ENCODE measurements at regions not wholly inside any gene's neighbourhood (a gene's known extent, or its start where the extent isn't known, plus 50 kb on each side); places are given as distances from the start of the nearest gene placed in this dataset.

GRCh38 chr19:30739394-30739793 is 367.2 kb downstream of the ZNF536 start:
- 90% methylated on average over 5 of the region's 5 CpGs; no CpG with 5 or more reads in 1 of the 2 experiments for WGBS, 2 experiments (ENCODE audit: extremely low coverage in 1 of 2, insufficient coverage in 1 of 2, insufficient read length in 1 of 2, insufficient replicate concordance in 2 of 2, low coverage in 1 of 2, low lambda C conversion rate in 2 of 2, missing lambda C conversion rate in 1 of 2)
- no peak overlapping the region for H3K56ac ChIP-seq (replicated peaks; ENCODE audit: insufficient read length, low read depth, low read length)
- no peak overlapping the region for H3K4me3 ChIP-seq (ENCODE audit: extremely low read depth in 1 of 4, insufficient read depth in 2 of 4, low read depth in 3 of 4, low read length in 4 of 4)
- H4K20me1 ChIP-seq (replicated peaks in 1 of 2; ENCODE audit: control insufficient read depth in 1 of 2, insufficient read depth in 2 of 2, low read length in 2 of 2): no peaks in the 10 kb centered on the region
- no peak overlapping the region for H3K4me2 ChIP-seq (ENCODE audit: insufficient read depth in 1 of 2, low read depth in 2 of 2, low read length in 2 of 2)
- H2BK12ac ChIP-seq (ENCODE audit: low read depth, low read length): no peak overlapping the region
- H3K23me2 ChIP-seq (ENCODE audit: low read depth, low read length): no peaks in the 10 kb centered on the region
- no peak for DNase-seq (ENCODE audit: low read depth in 1 of 2, low spot score in 2 of 2)
- no peak overlapping the region for H3K4ac ChIP-seq (replicated peaks; ENCODE audit: insufficient read length, low read depth, low read length)
- no peak overlapping the region for H4K91ac ChIP-seq (replicated peaks; ENCODE audit: insufficient read length, low read length)
- no peak overlapping the region for H3K27ac ChIP-seq (ENCODE audit: low read depth, low read length)
- H3K4me1 ChIP-seq (replicated peaks in 1 of 4; ENCODE audit: control insufficient read depth in 3 of 4, insufficient read depth in 4 of 4, low read length in 3 of 4): no peaks in the 10 kb centered on the region
- no peak overlapping the region for H2BK5ac ChIP-seq (ENCODE audit: low read depth, low read length)
- no peak for FAIRE-seq
- no peak overlapping the region for H2BK20ac ChIP-seq (ENCODE audit: low read length)
- POLR2A ChIA-PET (ENCODE audit: partially characterized antibody): no interaction called here
- CTCF ChIA-PET (ENCODE audit: partially characterized antibody): interaction anchor here (0.8 kb wide), 1 partner anchor 45 kb away, joined by 3 read pairs; no protein-coding TSS in a partner anchor
- H2BK120ac ChIP-seq (replicated peaks; ENCODE audit: low read depth, low read length): no peak overlapping the region
- no peaks in the 10 kb centered on the region for H3K79me1 ChIP-seq (ENCODE audit: low read depth, low read length)
- H4K5ac ChIP-seq (ENCODE audit: insufficient read length, low read depth, low read length): no peak overlapping the region
- H3K79me2 ChIP-seq (ENCODE audit: control insufficient read depth in 1 of 2, insufficient read depth in 2 of 2, low read length in 2 of 2): no peaks in the 10 kb centered on the region
- H3K9ac ChIP-seq (replicated peaks in 1 of 4; ENCODE audit: extremely low read depth in 1 of 4, low read depth in 3 of 4, low read length in 3 of 4): no peak overlapping the region
- no peak overlapping the region for H2BK15ac ChIP-seq (ENCODE audit: low read length)
- H2AFZ ChIP-seq (ENCODE audit: low read length): no peak overlapping the region
- no peak overlapping the region for H3K14ac ChIP-seq (ENCODE audit: insufficient read length)
- no peaks in the 10 kb centered on the region for H3K36me3 ChIP-seq (ENCODE audit: control insufficient read depth in 2 of 4, insufficient read depth in 4 of 4, low read length in 3 of 4)
- no peak overlapping the region for H4K8ac ChIP-seq (ENCODE audit: extremely low read depth, insufficient read depth, low read length)
- no peak overlapping the region for H3K23ac ChIP-seq (ENCODE audit: insufficient read length)
- no peak overlapping the region for H3K18ac ChIP-seq (ENCODE audit: extremely low read depth, low read length)
- no peak for TF ChIP-seq EP300 (IDR thresholded peaks at IDR 0.05; ENCODE audit: borderline replicate concordance in 1 of 2, low read depth in 2 of 2, low read length in 2 of 2)
- no peak overlapping the region for H2AK5ac ChIP-seq (ENCODE audit: low read depth, low read length)
- no peaks in the 10 kb centered on the region for H3K27me3 ChIP-seq (replicated peaks in 1 of 4; ENCODE audit: control insufficient read depth in 3 of 4, extremely low read depth in 1 of 4, insufficient read depth in 3 of 4, low read length in 3 of 4)
- H3K9me3 ChIP-seq (ENCODE audit: insufficient read depth in 2 of 2, low read depth in 1 of 2, low read length in 1 of 2): no peaks in the 10 kb centered on the region
